ENCODE measurements at regions not wholly inside any gene's neighbourhood (a gene's known extent, or its start where the extent isn't known, plus 50 kb on each side); places are given as distances from the start of the nearest gene placed in this dataset.

DNA sequence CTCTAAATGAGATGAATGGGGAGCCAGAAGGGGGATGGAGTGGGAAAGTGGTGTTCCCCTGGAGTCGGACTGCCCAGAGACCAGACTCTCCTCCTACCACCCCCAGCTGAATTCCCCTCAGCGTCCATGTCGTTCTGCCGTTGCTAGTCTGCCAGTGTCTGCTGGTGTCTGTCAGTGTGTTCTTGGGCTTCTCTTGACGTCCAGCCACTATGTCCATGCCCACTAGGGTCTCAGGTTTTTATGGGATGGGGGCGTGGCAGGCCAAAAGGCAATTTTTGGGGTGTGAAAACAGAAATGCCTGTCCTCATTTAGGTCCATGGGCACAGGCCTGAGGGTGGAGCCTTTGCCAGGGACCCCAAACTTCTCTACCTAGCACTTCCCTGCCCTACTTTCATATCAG lies 589.6 kb downstream of the IGSF11 start:
- TF ChIP-seq POLR2AphosphoS5 (IDR thresholded peaks at IDR 0.05; ENCODE audit: low read depth, low read length) (no peak), TAF1 (IDR thresholded peaks at IDR 0.05; ENCODE audit: borderline replicate concordance, insufficient read depth, low read length) (no peak), SIN3A (IDR thresholded peaks at IDR 0.05; ENCODE audit: borderline replicate concordance, insufficient read depth, low read length) (no peak)
- TF ChIP-seq, protein P1, sequence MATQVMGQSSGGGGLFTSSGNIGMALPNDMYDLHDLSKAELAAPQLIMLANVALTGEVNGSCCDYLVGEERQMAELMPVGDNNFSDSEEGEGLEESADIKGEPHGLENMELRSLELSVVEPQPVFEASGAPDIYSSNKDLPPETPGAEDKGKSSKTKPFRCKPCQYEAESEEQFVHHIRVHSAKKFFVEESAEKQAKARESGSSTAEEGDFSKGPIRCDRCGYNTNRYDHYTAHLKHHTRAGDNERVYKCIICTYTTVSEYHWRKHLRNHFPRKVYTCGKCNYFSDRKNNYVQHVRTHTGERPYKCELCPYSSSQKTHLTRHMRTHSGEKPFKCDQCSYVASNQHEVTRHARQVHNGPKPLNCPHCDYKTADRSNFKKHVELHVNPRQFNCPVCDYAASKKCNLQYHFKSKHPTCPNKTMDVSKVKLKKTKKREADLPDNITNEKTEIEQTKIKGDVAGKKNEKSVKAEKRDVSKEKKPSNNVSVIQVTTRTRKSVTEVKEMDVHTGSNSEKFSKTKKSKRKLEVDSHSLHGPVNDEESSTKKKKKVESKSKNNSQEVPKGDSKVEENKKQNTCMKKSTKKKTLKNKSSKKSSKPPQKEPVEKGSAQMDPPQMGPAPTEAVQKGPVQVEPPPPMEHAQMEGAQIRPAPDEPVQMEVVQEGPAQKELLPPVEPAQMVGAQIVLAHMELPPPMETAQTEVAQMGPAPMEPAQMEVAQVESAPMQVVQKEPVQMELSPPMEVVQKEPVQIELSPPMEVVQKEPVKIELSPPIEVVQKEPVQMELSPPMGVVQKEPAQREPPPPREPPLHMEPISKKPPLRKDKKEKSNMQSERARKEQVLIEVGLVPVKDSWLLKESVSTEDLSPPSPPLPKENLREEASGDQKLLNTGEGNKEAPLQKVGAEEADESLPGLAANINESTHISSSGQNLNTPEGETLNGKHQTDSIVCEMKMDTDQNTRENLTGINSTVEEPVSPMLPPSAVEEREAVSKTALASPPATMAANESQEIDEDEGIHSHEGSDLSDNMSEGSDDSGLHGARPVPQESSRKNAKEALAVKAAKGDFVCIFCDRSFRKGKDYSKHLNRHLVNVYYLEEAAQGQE (IDR thresholded peaks at IDR 0.05; ENCODE audit: insufficient read depth in 1 of 2, low read depth in 2 of 2, low read length in 2 of 2): no peak

Data from PFSK-1 (cell line).